ENCODE measurements at regions not wholly inside any gene's neighbourhood (a gene's known extent, or its start where the extent isn't known, plus 50 kb on each side); places are given as distances from the start of the nearest gene placed in this dataset.

GRCh38 chr22:27488456-27489177, 312.9 kb downstream of the MN1 start:
- Histone ChIP-seq H3K27me3 (ENCODE audit: low read depth, low read length) (no peaks in the 10 kb centered on the region), H4K20me1 (ENCODE audit: insufficient read depth, low read length) (no peaks in the 10 kb centered on the region), H3K4me2 (ENCODE audit: low read length) (no peak overlapping the region), H2AFZ (ENCODE audit: low read depth, low read length) (no peak overlapping the region), H3K4me1 (ENCODE audit: low read length) (no peaks in the 10 kb centered on the region), H3K9me3 (ENCODE audit: insufficient read depth, low read length) (0 out of 2 replicates have a peak, but pooled peaks cover 5% of the 10 kb centered on the region), H3K9ac (ENCODE audit: low read length) (no peak overlapping the region), H3K4me3 (ENCODE audit: low read length) (no peak overlapping the region), H3K79me2 (ENCODE audit: low read length) (no peaks in the 10 kb centered on the region), H3K27ac (ENCODE audit: low read length) (no peak overlapping the region), H3K36me3 (replicated peaks; ENCODE audit: low read depth, low read length) (no peaks in the 10 kb centered on the region)
- TF ChIP-seq EZH2phosphoT487 (IDR thresholded peaks at IDR 0.05; ENCODE audit: low read depth) = no peak
- TF ChIP-seq CTCF (IDR thresholded peaks at IDR 0.05; ENCODE audit: low read depth, low read length) = no peak

DNA sequence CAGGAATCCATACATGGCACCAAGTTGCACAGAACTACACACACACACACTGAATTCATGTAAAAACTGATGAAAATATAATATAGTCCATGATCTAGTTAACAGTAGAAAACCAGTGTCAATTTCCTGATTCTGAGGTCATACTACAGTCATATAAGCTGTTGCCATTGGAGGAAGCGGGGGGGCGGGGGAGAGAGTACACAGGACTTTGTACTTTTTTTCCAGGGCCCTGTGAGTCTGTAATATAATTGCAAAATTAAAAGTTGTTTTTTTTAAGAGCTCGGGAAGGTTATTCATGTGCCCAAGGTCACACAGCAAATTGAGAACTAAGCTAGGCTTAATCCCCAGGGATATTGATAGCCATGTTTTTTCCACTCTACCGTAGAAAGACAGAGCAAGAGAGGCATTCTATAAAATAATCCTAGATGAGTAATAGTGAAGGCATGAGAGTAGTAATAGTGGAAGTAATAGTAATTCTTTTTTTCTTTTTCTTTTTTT, 312.3 kb downstream of the MN1 start:
- H3K9ac ChIP-seq (ENCODE audit: low read length) = no peak overlapping the region
- 0 out of 2 replicates have a peak, but pooled peaks cover 5% of the 10 kb centered on the region for H3K9me3 ChIP-seq (ENCODE audit: insufficient read depth, low read length)
- no peak overlapping the region for H3K27ac ChIP-seq (ENCODE audit: low read length)
- H2AFZ ChIP-seq (ENCODE audit: low read depth, low read length) = no peak overlapping the region
- TF ChIP-seq CTCF (IDR thresholded peaks at IDR 0.05; ENCODE audit: low read depth, low read length) (no peak), EZH2phosphoT487 (IDR thresholded peaks at IDR 0.05; ENCODE audit: low read depth) (no peak)
- no peaks in the 10 kb centered on the region for H4K20me1 ChIP-seq (ENCODE audit: insufficient read depth, low read length)
- no peak overlapping the region for H3K4me2 ChIP-seq (ENCODE audit: low read length)
- no peaks in the 10 kb centered on the region for H3K79me2 ChIP-seq (ENCODE audit: low read length)
- no peaks in the 10 kb centered on the region for H3K36me3 ChIP-seq (replicated peaks; ENCODE audit: low read depth, low read length)
- no peak overlapping the region for H3K4me3 ChIP-seq (ENCODE audit: low read length)
- no peaks in the 10 kb centered on the region for H3K27me3 ChIP-seq (ENCODE audit: low read depth, low read length)
- no peaks in the 10 kb centered on the region for H3K4me1 ChIP-seq (ENCODE audit: low read length)

GRCh38 chr22:27490080-27490479, 311.5 kb downstream of the MN1 start:
- no peaks in the 10 kb centered on the region for H3K36me3 ChIP-seq (replicated peaks; ENCODE audit: low read depth, low read length)

More at GRCh38 chr22:27490080-27490479, 311.5 kb downstream of the MN1 start:
- Histone ChIP-seq H3K27ac (ENCODE audit: low read length) (no peak overlapping the region), H3K9me3 (ENCODE audit: insufficient read depth, low read length) (0 out of 2 replicates have a peak, but pooled peaks cover 5% of the 10 kb centered on the region), H3K4me1 (ENCODE audit: low read length) (no peaks in the 10 kb centered on the region), H4K20me1 (ENCODE audit: insufficient read depth, low read length) (no peaks in the 10 kb centered on the region), H3K9ac (ENCODE audit: low read length) (no peak overlapping the region), H2AFZ (ENCODE audit: low read depth, low read length) (no peak overlapping the region), H3K27me3 (ENCODE audit: low read depth, low read length) (no peaks in the 10 kb centered on the region), H3K4me2 (ENCODE audit: low read length) (no peak overlapping the region), H3K4me3 (ENCODE audit: low read length) (no peak overlapping the region), H3K79me2 (ENCODE audit: low read length) (no peaks in the 10 kb centered on the region)
- no peak for TF ChIP-seq EZH2phosphoT487 (IDR thresholded peaks at IDR 0.05; ENCODE audit: low read depth)
- TF ChIP-seq CTCF (IDR thresholded peaks at IDR 0.05; ENCODE audit: low read depth, low read length) = no peak
